HUES64 (cell line): ENCODE measurements at regions not wholly inside any gene's neighbourhood (a gene's known extent, or its start where the extent isn't known, plus 50 kb on each side); places are given as distances from the start of the nearest gene placed in this dataset.
"Not testable (repeated sequence)": the region's sequence is repeated elsewhere in the genome, so short reads cannot be mapped to it uniquely, and the experiment has no call there.

Experiments
- H3K27ac ChIP-seq: 2 replicates; pipeline ENCODE4 v1.7.0; 2013; ENCODE audit warnings: low read depth, low read length, inconsistent platforms
- H3K27me3 ChIP-seq: 2 replicates; pipeline ENCODE4 v1.6.1; 2013; ENCODE audit warnings: mild to moderate bottlenecking, low read length; ENCODE audit not compliant: insufficient read depth
- H3K36me3 ChIP-seq: 2 replicates; pipeline ENCODE4 v1.6.1; 2013; ENCODE audit warnings: mild to moderate bottlenecking, low read length; ENCODE audit not compliant: insufficient read depth
- H3K4me1 ChIP-seq: 2 replicates; pipeline ENCODE4 v1.6.1; 2013; ENCODE audit warnings: mild to moderate bottlenecking, low read length, moderate library complexity; ENCODE audit not compliant: insufficient read depth
- H3K4me3 ChIP-seq: 2 replicates; pipeline ENCODE4 v1.5.1; 2013; ENCODE audit warnings: mild to moderate bottlenecking, low read length, moderate library complexity
- H3K9ac ChIP-seq: 2 replicates; pipeline ENCODE4 v1.6.1; 2013; ENCODE audit warnings: mild to moderate bottlenecking, low read depth, low read length
- H3K9me3 ChIP-seq: 2 replicates; pipeline ENCODE4 v1.6.1; 2013; ENCODE audit warnings: low read depth, low read length; ENCODE audit not compliant: insufficient read depth
- WGBS: fragments of 150-250, 120-280 bp; methylation state at CpG from one replicate; pipeline ENCODE4 v1.1.7; 2013; ENCODE audit warnings: missing lambda C conversion rate; 5-methylcytosine and 5-hydroxymethylcytosine counted together

DNA sequence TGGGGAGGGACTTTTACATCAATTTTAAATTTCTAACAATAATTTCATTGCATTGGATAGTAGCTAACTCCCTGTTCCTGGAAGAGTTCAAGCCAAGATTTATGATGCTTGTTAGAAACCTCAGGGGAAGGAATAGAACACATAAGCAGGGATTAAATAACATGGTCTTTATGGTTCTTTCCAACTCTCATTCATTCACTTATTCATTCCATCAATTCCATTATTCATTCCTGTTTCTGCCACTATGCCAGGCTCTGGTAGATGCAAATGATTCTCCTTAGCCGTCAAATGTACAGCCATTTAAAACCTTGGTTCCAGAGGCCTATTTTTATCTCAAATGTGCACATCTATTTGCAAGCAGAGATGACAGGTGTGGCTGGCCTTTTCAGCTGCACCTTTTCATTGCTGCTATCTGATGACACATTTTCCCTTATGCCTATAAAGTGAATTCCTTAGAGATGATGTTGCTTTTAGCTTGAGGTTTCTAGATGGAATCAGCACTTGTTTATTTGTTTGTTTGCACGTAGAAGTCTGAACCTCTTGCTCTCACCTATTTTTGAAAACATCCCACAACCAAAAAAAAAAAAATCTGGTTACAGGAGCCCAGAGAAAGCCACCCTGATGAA lies 205.7 kb upstream of the IGFBP3 start:
- 100% methylated on average over 2 of the region's 2 CpGs for WGBS
- Histone ChIP-seq H3K4me3 (no peak overlapping the region), H3K4me1 (no peaks in the 10 kb centered on the region), H3K27ac (no peak overlapping the region), H3K27me3 (no peaks in the 10 kb centered on the region), H3K9me3 (no peaks in the 10 kb centered on the region), H3K9ac (no peak overlapping the region), H3K36me3 (no peaks in the 10 kb centered on the region)

DNA sequence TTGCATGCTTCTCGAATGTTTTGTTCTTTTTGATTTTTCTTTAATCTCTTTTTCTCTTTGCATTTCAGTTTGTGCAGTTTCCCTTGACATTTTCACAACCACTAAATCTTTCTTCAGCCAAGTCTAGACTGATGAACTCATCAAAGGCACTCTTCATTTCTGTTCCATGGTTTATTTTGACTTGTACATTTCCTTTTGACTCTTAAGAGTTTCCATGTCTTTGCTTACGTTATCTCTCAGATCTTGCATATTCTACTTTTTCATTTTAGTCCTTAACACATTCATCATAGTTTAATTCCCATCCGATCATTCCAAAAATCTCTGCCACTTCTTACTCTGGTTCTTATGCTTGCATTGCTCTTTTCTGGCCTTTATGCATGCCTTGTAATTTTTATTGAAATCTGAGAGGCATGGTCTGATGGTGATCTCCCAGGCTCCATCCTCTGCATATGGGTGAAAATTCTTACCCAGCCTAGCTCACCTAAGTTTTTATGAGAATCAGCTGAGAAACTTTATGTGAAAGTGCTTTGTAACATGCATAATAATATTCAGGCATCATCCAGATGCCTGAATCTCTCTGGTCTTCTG lies 202.8 kb upstream of the IGFBP3 start:
- no peak overlapping the region for H3K4me3 ChIP-seq
- no peaks in the 10 kb centered on the region for H3K27me3 ChIP-seq
- H3K27ac ChIP-seq = no peak overlapping the region
- WGBS = 95% methylated on average over 3 of the region's 3 CpGs
- H3K4me1 ChIP-seq = no peaks in the 10 kb centered on the region
- H3K36me3 ChIP-seq = no peaks in the 10 kb centered on the region
- no peak overlapping the region for H3K9ac ChIP-seq
- H3K9me3 ChIP-seq = no peaks in the 10 kb centered on the region

DNA sequence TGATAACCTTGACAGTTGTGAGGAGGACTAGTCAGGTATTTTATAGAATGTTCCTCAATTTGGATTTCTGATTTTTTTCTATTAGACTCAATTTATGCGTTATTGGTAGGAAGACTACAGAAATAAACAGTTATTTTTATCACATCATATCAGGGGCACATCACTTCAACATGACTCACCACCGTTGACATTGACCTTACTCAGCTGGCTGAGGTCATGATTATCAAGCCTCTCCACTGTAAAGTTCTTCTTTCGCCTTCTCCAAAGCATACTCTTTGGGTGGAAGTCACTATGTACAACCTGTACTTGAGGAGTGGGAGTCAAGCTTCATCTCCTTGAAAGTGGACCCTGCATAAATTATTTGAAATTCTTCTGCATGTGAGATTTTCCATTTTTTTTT lies 194.3 kb upstream of the IGFBP3 start:
- 86% methylated on average over 3 of the region's 3 CpGs for WGBS
- no peak overlapping the region for H3K27ac ChIP-seq

DNA sequence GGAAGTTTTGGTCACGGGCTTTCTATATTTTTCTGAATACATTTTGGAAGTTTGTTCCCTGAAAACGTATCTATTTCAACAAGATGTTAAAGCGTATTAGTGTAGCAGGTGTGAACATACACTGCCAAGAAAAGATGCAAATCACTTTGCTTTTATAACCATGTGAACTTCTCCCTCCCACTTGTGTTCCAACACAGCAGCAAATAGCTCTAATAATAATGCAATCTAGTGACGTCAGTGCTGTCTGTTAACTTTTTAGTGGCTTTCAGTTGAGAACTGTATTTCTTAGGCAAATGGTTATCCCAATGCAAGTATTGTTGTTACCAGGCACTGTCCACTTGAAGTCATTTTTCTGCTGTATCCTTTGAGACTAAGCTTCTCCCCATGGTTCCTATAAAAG lies 188.4 kb upstream of the IGFBP3 start:
- Histone ChIP-seq H3K36me3 (no peaks in the 10 kb centered on the region), H3K4me3 (no peak overlapping the region), H3K27me3 (no peaks in the 10 kb centered on the region), H3K27ac (no peak overlapping the region), H3K4me1 (no peaks in the 10 kb centered on the region), H3K9ac (no peak overlapping the region), H3K9me3 (no peaks in the 10 kb centered on the region)
- 96% methylated on average over 4 of the region's 4 CpGs for WGBS

More for the DNA sequence above, 194.3 kb upstream of the IGFBP3 start:
- Histone ChIP-seq H3K4me1 (no peaks in the 10 kb centered on the region), H3K9me3 (no peaks in the 10 kb centered on the region), H3K36me3 (no peaks in the 10 kb centered on the region), H3K4me3 (no peak overlapping the region), H3K9ac (no peak overlapping the region), H3K27me3 (no peaks in the 10 kb centered on the region)

DNA sequence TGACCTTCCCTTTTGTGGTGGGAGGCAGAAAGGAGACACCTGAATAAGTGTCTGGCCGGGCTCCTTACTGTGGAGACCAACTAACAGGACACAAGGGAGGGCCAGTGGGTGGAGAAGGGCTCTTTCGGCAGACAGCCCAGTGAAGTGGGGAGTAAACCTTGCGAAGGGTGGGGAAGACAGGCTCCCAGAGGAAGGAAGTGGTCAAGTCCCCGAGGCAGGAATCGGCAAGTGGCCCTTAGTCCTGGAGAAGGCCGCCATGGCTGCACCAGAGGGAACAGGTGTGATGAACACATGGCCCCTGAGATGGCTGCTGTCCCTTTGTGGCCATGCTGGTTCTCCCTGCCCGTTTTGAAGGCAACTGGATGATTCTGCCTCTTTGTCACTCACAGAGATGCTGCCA lies 187.2 kb upstream of the IGFBP3 start:
- no peak overlapping the region for H3K27ac ChIP-seq
- no peak overlapping the region for H3K4me3 ChIP-seq
- H3K27me3 ChIP-seq = no peaks in the 10 kb centered on the region
- H3K9me3 ChIP-seq = no peaks in the 10 kb centered on the region
- H3K36me3 ChIP-seq = no peaks in the 10 kb centered on the region
- WGBS = 93% methylated on average over 7 of the region's 7 CpGs
- no peaks in the 10 kb centered on the region for H3K4me1 ChIP-seq
- no peak overlapping the region for H3K9ac ChIP-seq

DNA sequence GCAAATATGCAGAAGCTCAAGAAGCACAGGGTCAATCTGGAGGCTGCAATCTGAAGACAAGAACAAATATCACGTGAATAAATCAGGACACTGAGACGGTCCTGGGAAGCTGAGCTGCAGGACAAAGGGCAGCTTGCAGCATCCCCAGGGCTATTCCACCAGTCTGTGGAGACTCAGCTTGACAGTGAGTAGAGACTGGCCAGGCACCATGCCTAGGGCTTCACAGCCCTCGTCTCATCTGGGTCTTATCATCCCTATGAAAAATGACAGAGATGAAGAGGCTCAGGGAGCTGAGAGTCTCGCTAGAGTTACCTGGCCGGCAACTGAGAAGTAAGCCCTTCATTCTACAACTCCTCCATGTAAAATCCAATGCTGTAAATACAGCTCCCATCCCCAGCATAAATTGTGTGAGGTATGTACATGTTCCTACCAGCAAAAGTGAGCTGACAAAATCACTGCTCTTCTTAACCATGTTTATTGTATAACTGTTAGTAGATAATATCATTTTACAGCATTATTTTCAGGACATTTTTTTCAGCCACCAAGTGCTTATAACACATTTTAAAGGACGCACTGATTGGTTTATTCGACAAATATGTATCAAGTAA lies 186.6 kb upstream of the IGFBP3 start:
- no peaks in the 10 kb centered on the region for H3K9me3 ChIP-seq
- no peaks in the 10 kb centered on the region for H3K36me3 ChIP-seq
- WGBS = 92% methylated on average over 7 of the region's 7 CpGs
- no peaks in the 10 kb centered on the region for H3K4me1 ChIP-seq
- H3K27ac ChIP-seq = no peak overlapping the region
- no peak overlapping the region for H3K9ac ChIP-seq
- no peak overlapping the region for H3K4me3 ChIP-seq
- no peaks in the 10 kb centered on the region for H3K27me3 ChIP-seq

DNA sequence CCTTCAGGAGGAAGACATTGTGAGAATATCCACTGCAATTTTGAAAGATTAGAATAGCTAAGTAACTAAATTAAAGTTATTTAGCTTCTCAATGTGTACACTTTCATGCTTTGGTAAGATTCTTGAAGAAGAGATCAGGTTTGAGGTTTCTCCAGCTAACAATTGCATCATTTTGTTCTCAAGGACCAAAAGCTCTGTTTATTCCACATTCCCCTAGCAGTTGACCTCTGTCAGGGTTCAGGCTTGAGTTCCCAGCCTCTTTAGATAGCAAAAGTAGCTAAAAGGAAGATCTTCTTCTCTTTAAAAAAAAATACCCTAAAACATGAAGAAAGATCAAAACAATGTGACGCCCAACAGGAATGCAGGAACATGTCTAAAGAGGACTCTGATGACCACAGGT lies 179.4 kb upstream of the IGFBP3 start:
- H3K9ac ChIP-seq = no peak overlapping the region
- H3K4me1 ChIP-seq = no peaks in the 10 kb centered on the region
- H3K36me3 ChIP-seq = no peaks in the 10 kb centered on the region
- H3K27me3 ChIP-seq = no peaks in the 10 kb centered on the region
- H3K27ac ChIP-seq = no peak overlapping the region
- no peak overlapping the region for H3K4me3 ChIP-seq
- H3K9me3 ChIP-seq = no peaks in the 10 kb centered on the region
- WGBS = 91% methylated on average over 1 of the region's 1 CpG

DNA sequence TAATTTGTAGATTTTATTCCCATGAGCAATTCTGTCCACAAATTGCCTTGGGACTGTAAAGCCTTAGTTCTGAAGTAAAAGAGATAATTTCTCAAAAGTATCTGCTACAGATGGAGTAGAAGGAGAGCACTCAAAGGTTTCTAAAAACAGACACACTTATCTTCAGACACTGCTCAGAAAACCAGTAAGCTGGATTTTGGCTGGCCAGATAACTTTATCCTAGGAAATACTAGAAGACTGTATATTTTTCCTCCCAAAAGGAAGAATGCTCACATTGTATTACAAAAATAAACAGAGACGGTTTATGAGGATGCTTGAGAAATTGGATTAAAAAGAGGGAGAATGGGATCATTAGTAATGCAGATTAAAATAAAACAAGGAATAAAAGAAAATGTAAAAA lies 178.0 kb upstream of the IGFBP3 start:
- H3K27me3 ChIP-seq = no peaks in the 10 kb centered on the region
- H3K4me1 ChIP-seq = no peaks in the 10 kb centered on the region
- H3K27ac ChIP-seq = no peak overlapping the region
- H3K4me3 ChIP-seq = no peak overlapping the region
- WGBS = no CpG with 5 or more reads among the region's 1 CpG
- no peaks in the 10 kb centered on the region for H3K36me3 ChIP-seq
- no peak overlapping the region for H3K9ac ChIP-seq
- no peaks in the 10 kb centered on the region for H3K9me3 ChIP-seq

DNA sequence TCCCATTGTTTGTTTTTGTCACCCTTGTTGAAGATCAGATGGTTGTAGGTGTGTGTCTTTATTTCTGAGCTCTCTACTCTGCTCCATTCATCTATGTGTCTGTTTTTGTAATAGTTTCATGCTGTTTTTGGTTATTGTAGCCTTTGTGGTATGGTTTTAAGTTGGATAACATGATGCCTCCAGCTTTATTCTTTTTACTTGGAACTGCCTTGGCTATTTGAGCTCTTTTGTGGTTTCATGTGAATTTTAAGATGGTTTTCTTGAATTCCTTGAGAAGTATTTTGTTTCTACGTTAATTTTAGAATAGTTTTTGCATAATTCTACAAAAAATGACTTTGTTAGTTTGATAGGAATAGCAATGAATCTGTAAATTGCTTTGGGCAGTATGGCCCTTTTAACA lies 170.0 kb upstream of the IGFBP3 start:
- Histone ChIP-seq H3K36me3 (no peaks in the 10 kb centered on the region), H3K9ac (no peak overlapping the region), H3K27me3 (no peaks in the 10 kb centered on the region), H3K9me3 (no peaks in the 10 kb centered on the region), H3K4me3 (no peak overlapping the region), H3K27ac (no peak overlapping the region), H3K4me1 (no peaks in the 10 kb centered on the region)
- 80% methylated on average over 1 of the region's 1 CpG for WGBS

DNA sequence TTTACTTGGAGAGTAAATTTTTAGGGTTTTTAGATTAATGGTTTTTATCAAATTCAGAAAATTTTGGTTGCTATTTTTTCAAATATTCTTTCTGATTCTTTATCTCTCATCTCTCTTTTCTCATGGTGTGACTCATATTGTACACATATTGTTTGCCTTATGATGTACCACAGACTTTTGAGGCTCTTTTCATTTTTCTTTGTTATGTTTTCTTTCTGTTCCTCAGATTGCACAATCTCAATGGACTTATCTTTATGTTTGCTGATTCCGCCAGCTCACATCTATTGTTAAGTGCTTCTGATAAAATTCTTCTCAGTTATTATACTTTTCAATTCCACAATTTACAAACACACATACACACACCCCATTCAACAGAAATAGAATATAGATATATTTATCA lies 168.2 kb upstream of the IGFBP3 start:
- no peaks in the 10 kb centered on the region for H3K4me1 ChIP-seq
- H3K9ac ChIP-seq = no peak overlapping the region
- H3K36me3 ChIP-seq = no peaks in the 10 kb centered on the region
- H3K27ac ChIP-seq = no peak overlapping the region
- 100% methylated on average over 1 of the region's 1 CpG for WGBS
- H3K27me3 ChIP-seq = no peaks in the 10 kb centered on the region
- H3K9me3 ChIP-seq = no peaks in the 10 kb centered on the region
- H3K4me3 ChIP-seq = no peak overlapping the region

DNA sequence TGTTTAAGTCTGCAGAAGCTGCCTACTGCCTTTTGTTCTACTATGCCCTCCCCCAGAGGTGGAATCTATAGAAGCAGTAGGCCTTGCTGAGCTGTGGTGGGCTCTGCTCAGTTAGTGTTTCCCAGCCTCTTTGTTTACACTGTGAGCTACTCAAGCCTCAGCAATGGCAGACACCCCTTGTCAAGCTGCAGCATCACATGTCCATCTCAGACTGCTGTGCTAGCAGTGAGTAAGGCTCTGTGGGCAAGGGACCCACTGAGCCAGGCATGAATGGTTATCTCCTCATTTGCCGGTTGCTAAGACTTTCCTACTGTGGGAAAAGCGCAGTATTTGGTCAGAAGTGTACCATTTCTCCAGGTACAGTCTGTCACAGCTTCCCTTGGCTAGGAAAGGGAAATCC lies 167.4 kb upstream of the IGFBP3 start:
- not testable (repeated sequence) for H3K4me3 ChIP-seq, H3K4me1 ChIP-seq, H3K27ac ChIP-seq, H3K36me3 ChIP-seq, H3K27me3 ChIP-seq, H3K9me3 ChIP-seq, H3K9ac ChIP-seq
- 93% methylated on average over 2 of the region's 2 CpGs for WGBS
